ENCODE measurements at regions not wholly inside any gene's neighbourhood (a gene's known extent, or its start where the extent isn't known, plus 50 kb on each side); places are given as distances from the start of the nearest gene placed in this dataset.

DNA sequence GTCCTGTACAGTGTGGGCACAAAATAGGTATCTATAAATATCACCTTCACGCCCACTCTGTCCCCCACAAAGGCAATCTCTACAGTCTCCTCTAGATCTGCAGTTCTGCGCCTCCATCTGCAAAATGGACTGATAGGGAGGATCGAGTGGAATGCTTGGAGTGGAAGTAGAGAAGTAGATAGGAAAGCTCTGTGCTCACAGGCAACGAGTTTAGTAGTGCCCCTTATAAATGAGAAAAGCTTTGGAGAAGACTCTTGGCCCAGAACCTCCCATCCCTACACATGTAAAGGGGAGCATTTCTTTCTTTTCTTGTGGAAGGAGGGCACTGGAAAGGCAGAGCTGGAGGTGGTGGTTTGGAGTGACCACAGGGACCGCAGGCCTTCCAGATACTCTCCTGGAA is 88.5 kb downstream of the ZNF621 start:
- H3K4me3 ChIP-seq (ENCODE audit: low read depth, low read length), result no peak overlapping the region
- TF ChIP-seq, protein P1, sequence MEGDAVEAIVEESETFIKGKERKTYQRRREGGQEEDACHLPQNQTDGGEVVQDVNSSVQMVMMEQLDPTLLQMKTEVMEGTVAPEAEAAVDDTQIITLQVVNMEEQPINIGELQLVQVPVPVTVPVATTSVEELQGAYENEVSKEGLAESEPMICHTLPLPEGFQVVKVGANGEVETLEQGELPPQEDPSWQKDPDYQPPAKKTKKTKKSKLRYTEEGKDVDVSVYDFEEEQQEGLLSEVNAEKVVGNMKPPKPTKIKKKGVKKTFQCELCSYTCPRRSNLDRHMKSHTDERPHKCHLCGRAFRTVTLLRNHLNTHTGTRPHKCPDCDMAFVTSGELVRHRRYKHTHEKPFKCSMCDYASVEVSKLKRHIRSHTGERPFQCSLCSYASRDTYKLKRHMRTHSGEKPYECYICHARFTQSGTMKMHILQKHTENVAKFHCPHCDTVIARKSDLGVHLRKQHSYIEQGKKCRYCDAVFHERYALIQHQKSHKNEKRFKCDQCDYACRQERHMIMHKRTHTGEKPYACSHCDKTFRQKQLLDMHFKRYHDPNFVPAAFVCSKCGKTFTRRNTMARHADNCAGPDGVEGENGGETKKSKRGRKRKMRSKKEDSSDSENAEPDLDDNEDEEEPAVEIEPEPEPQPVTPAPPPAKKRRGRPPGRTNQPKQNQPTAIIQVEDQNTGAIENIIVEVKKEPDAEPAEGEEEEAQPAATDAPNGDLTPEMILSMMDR (IDR thresholded peaks at IDR 0.05; ENCODE audit: control insufficient read depth, extremely low read depth, insufficient read depth), result no peak
- DNase-seq (ENCODE audit: low read depth), result no peak

DNA sequence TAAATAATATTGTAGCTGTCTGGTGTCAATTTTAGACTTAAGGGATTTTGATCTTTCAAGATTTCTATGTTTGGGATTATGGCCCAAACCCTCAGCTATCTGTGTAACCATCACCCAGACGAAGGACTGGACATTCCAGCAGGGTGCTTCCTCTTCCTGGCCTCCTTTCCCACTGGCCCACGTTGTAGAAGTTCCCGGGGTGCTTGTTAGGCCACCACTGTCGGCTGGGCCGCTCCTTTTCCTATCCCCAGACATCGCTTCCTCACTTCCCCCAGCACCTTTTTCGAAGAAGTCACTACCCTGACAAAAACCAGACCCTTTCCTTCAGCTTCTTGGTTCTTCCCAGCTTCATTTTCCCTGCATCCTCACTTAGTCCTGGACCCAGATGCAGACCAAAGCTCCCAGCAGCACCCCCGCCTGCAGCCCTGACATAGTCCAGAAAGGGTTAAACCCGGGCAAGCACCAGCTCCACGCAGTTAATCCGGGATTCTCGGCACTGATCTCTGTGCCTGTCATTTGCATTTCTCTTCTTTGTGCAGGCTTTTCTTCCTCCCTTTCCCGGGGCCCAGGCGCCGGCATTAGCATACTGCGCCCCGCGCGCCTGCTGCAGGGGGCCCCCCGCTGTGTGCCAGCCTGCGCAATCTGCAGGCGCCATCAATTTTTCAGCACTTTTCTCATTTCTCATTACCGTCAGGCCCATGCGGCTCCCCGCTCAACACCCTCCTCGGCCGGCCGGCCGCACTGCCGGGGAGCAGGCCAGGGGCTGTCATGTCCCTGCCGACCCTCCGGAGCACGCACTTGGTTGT is 90.6 kb downstream of the ZNF621 start:
- H3K4me3 ChIP-seq (ENCODE audit: low read depth, low read length), result no peak overlapping the region
- no peak for DNase-seq (ENCODE audit: low read depth)
- TF ChIP-seq, protein P1 (IDR thresholded peaks at IDR 0.05; ENCODE audit: control insufficient read depth, extremely low read depth, insufficient read depth), result no peak

DNA sequence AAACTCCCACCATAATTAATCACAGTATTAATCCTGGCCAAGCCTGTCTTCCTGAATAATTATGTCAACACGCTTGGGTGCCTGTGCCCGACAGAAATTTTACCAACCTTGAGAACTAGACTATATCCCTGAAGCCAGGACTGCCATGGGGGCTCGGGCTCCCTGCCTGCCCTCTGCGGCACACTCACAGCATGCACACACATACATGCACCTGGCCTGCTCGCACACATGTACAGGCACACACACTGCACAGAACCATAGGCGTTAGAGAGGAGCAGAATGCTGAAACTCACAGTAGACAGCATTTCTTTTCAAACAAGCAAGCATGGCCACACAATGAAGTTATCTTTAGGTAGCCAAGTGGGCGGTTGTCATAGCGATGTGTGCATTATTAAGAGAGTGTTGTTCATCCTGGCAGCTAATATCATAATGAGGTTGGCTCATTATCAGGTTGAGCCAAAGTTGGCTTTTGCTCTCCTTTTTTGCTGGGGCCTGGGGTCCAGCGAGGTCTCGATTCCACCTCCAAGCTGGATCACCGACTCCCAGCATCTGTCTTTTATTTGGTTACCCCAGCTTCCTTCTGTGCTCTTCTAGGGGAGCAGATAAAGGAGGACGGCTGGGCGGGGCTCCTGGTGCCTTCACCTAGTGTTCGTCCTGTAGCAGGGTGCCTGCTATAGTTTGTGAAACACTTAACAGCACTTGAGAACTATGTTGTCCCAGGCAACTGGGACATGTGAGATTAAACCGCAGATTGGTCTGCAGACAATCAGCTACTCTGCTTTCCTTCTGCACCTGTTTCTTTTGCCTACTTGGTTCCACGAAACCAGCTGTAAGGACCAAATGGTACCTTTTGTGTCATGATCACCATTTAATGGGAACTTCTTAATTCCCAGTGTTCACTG is 91.4 kb downstream of the ZNF621 start:
- no peak overlapping the region for H3K4me3 ChIP-seq (ENCODE audit: low read depth, low read length)
- DNase-seq (ENCODE audit: low read depth), result no peak
- TF ChIP-seq, protein P1 (IDR thresholded peaks at IDR 0.05; ENCODE audit: control insufficient read depth, extremely low read depth, insufficient read depth), result no peak

DNA sequence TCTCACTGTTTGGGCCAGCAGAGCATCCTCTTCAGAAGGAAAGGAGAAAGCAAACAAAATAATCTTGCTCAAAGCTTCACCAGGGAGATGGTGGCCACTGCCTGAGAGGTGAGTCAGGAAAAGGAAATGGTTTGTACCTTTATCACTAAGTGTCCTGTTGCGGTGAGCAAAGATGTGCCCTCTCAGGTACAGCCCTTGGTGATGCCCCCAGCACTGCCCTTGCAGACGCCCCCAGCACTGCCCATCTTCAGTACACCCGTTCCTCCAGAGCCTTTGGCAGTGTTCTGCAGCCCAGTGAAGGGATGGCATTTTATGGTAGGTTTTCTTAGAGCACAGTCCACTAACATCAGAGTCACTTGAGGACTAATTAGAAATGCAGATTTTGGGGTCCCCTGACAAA is 92.3 kb downstream of the ZNF621 start:
- no peak for DNase-seq (ENCODE audit: low read depth)
- no peak overlapping the region for H3K4me3 ChIP-seq (ENCODE audit: low read depth, low read length)
- TF ChIP-seq, protein P1 (IDR thresholded peaks at IDR 0.05; ENCODE audit: control insufficient read depth, extremely low read depth, insufficient read depth), result no peak

DNA sequence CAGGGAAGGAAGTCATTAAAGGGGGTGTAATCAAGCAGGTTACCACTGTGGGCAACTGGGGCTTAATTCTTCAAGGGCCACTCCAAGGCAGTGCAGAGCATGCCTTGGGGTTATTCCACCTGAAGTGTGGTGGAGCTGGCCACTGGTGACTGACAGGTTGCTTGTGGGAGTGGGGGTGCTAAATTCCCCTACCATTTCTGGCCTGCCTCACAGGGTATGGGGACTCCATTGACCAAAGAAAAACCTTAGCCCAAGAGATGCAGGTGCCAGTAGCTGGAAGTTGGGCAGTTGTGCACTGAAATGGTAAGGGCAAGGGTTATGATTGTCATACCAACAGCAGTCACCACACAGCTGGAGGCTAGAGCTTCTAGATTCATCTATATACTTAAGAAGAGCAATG is 93.4 kb downstream of the ZNF621 start:
- no peak overlapping the region for H3K4me3 ChIP-seq (ENCODE audit: low read depth, low read length)
- TF ChIP-seq, protein P1 (IDR thresholded peaks at IDR 0.05; ENCODE audit: control insufficient read depth, extremely low read depth, insufficient read depth), result no peak
- no peak for DNase-seq (ENCODE audit: low read depth)

DNA sequence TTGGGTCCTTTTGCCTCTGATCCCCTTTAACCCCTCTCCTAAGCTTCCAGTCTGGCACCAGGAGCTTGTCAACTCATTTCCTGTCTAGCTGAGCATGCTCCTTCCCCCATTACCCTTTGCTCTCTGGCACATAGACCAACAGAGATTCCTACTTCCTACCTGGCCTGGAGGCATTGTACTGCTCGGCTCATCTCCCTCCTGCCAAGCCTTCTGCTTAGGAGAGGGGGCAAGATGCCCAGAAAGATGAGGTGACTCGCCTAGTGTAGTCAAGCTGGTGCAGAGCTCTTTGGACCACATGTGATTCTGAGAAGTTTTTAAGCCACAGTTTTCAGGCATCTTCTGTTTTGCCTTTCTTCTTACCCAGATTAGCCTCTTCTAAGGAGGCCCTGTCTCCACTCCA is 95.4 kb downstream of the ZNF621 start:
- H3K4me3 ChIP-seq (ENCODE audit: low read depth, low read length), result no peak overlapping the region
- no peak for DNase-seq (ENCODE audit: low read depth)
- TF ChIP-seq, protein P1 (IDR thresholded peaks at IDR 0.05; ENCODE audit: control insufficient read depth, extremely low read depth, insufficient read depth), result no peak
